HCT116 (cell line): ENCODE measurements at regions not wholly inside any gene's neighbourhood (a gene's known extent, or its start where the extent isn't known, plus 50 kb on each side); places are given as distances from the start of the nearest gene placed in this dataset.

ENCODE experiments used
- ATAC-seq: fragments of 200-7000 bp; cut with Tn5 transposase; 2 replicates; pipeline ENCODE4 v1.9.1; 2020; ENCODE audit warnings: mild to moderate bottlenecking, moderate library complexity
- BruUV-seq: library from RNA; stranded (reverse); fragments of 400-500 nt; replicated peaks from 2 replicates; lab custom pipeline; 2021; lab: Mats Ljungman, UMichigan
- CTCF ChIA-PET: fragments of 300-600 bp; sonication (Branson Sonifier 250); formaldehyde crosslinking; loops from one replicate; lab custom pipeline; 2021; ENCODE audit warnings: antibody characterized with exemption; lab: Charles Lee
- POLR2A ChIA-PET: fragments of 300-600, 350-600 bp; sonication (Branson Sonifier 250); formaldehyde crosslinking; loops from one replicate; lab custom pipeline; 2021; ENCODE audit warnings: antibody characterized with exemption; lab: Charles Lee
- RAD21 ChIA-PET, 2 experiments: fragments of 300-600 bp; sonication (Branson Sonifier 250); formaldehyde crosslinking; loops; one replicate each; lab custom pipeline; 2023; ENCODE audit warnings: low total read pairs in 2 of 2; ENCODE audit not compliant: uncharacterized antibody in 2 of 2, unreplicated experiment in 2 of 2, low non-redundant PET in 1 of 2; lab: Charles Lee
- DNase-seq: peaks from one replicate; pipeline ENCODE4 v3.0.0-alpha.2; 2010; ENCODE audit warnings: low read depth, low spot score
- H2AFZ ChIP-seq: fragments of 200-600 bp; shearing (Covaris generic), sonication (generic); 2 replicates; pipeline ENCODE4 v1.6.1; 2017; ENCODE audit warnings: low read depth, mixed run types, mixed read lengths, antibody characterized with exemption, low read length; ENCODE audit not compliant: poor library complexity, severe bottlenecking
- H3K27ac ChIP-seq: 2 replicates; pipeline ENCODE4 v1.5.1; 2012; ENCODE audit warnings: low read depth, low read length
- H3K27me3 ChIP-seq: fragments of 200-600 bp; sonication (generic); 2 replicates; pipeline ENCODE4 v1.6.1; 2016; ENCODE audit warnings: mixed run types, low read length, mixed read lengths; ENCODE audit not compliant: insufficient read depth
- H3K36me3 ChIP-seq, 2 experiments: fragments of 200-500 bp in 1 of 2; fragments of 200-600 bp in 1 of 2; sonication (Bioruptor generic) in 1 of 2; sonication (generic) in 1 of 2; 2 replicates each; pipeline versions ENCODE4 v1.5.1 to v1.6.1; 2014 to 2016; ENCODE audit warnings: low read length in 2 of 2, inconsistent platforms in 1 of 2, mixed read lengths in 1 of 2, mixed run types in 1 of 2; ENCODE audit not compliant: insufficient read depth in 2 of 2, control insufficient read depth in 1 of 2
- H3K4me1 ChIP-seq, 2 experiments: fragments of 200-600 bp in 1 of 2; sonication (generic) in 1 of 2; 2 replicates each; pipeline versions ENCODE4 v1.5.1 to v1.6.1; 2012 to 2017; ENCODE audit warnings: low read length in 2 of 2, inconsistent platforms in 1 of 2, mild to moderate bottlenecking in 1 of 2, mixed read lengths in 1 of 2, mixed run types in 1 of 2, moderate library complexity in 1 of 2; ENCODE audit not compliant: insufficient read depth in 2 of 2, control insufficient read depth in 1 of 2
- H3K4me2 ChIP-seq: fragments of 200-600 bp; sonication (generic); 2 replicates; pipeline ENCODE4 v1.6.1; 2017; ENCODE audit warnings: mixed run types, low read length, mixed read lengths
- H3K4me3 ChIP-seq, 2 experiments: fragments of 200-600 bp in 1 of 2; sonication (generic) in 1 of 2; replicated peaks in 1 of 2; 2 replicates each; pipeline ENCODE4 v1.5.1; 2011 to 2016; ENCODE audit warnings: low read length in 2 of 2, control low read depth in 1 of 2, low read depth in 1 of 2, mild to moderate bottlenecking in 1 of 2, mixed read lengths in 1 of 2, mixed run types in 1 of 2
- H3K79me2 ChIP-seq: fragments of 200-600 bp; sonication (generic); 2 replicates; pipeline ENCODE4 v1.6.1; 2017; ENCODE audit warnings: mild to moderate bottlenecking, mixed run types, low read length, moderate library complexity, mixed read lengths; ENCODE audit not compliant: insufficient read depth
- H3K9ac ChIP-seq: fragments of 200-600 bp; sonication (generic); 2 replicates; pipeline ENCODE4 v1.6.1; 2016; ENCODE audit warnings: low read length, mixed read lengths
- H3K9me2 ChIP-seq: fragments of 200-600 bp; sonication (generic), shearing (Covaris generic); 2 replicates; pipeline ENCODE4 v1.6.1; 2017; ENCODE audit warnings: mixed run types, mild to moderate bottlenecking, moderate library complexity; ENCODE audit not compliant: insufficient read depth
- H3K9me3 ChIP-seq, 2 experiments: fragments of 200-500 bp in 1 of 2; fragments of 200-600 bp in 1 of 2; sonication (Bioruptor generic) in 1 of 2; sonication (generic) in 1 of 2; 2 replicates each; pipeline ENCODE4 v1.6.1; 2014 to 2017; ENCODE audit warnings: low read length in 2 of 2, mixed read lengths in 2 of 2, inconsistent platforms in 1 of 2, low read depth in 1 of 2, mild to moderate bottlenecking in 1 of 2, mixed run types in 1 of 2, moderate library complexity in 1 of 2; ENCODE audit not compliant: control insufficient read depth in 1 of 2, insufficient read depth in 1 of 2
- H4K20me1 ChIP-seq: fragments of 200-600 bp; sonication (generic), shearing (Covaris generic); 2 replicates; pipeline ENCODE4 v1.6.1; 2017; ENCODE audit warnings: mixed run types, mild to moderate bottlenecking, moderate library complexity; ENCODE audit not compliant: insufficient read depth
- CBX3 ChIP-seq: IDR thresholded peaks from 2 replicates; pipeline ENCODE4 v1.6.1; 2012; ENCODE audit warnings: low read depth
- CEBPB ChIP-seq: IDR thresholded peaks from 2 replicates; pipeline ENCODE4 v1.6.1; 2012; ENCODE audit warnings: low read depth
- CTCF ChIP-seq, 3 experiments: fragments of 200-600 bp in 1 of 3; sonication (generic) in 1 of 3; IDR thresholded peaks in 2 of 3; conservative IDR thresholded peaks in 1 of 3; 2 replicates each; pipeline ENCODE4 v1.5.1; 2012 to 2017; ENCODE audit warnings: low read depth in 2 of 3, low read length in 2 of 3, antibody characterized with exemption in 1 of 3, borderline replicate concordance in 1 of 3, control low read depth in 1 of 3, mild to moderate bottlenecking in 1 of 3, mixed read lengths in 1 of 3, mixed run types in 1 of 3, moderate library complexity in 1 of 3; ENCODE audit not compliant: insufficient read depth in 1 of 3
- ELF1 ChIP-seq: IDR thresholded peaks from 2 replicates; pipeline ENCODE4 v1.6.1; 2012; ENCODE audit warnings: low read depth, borderline replicate concordance
- EZH2 ChIP-seq: fragments of 200-600 bp; sonication (generic); IDR thresholded peaks from 2 replicates; pipeline ENCODE4 v1.6.1; 2017; ENCODE audit warnings: antibody characterized with exemption, mixed run types
- EZH2phosphoT487 ChIP-seq: fragments of 200-600 bp; IDR thresholded peaks from 2 replicates; pipeline ENCODE4 v1.6.1; 2018; ENCODE audit warnings: antibody characterized with exemption, borderline replicate concordance
- JUND ChIP-seq: IDR thresholded peaks from 2 replicates; pipeline ENCODE4 v1.6.1; 2012
- POLR2A ChIP-seq: IDR thresholded peaks from 2 replicates; pipeline ENCODE4 v1.7.0; 2011; ENCODE audit warnings: borderline replicate concordance; ENCODE audit not compliant: insufficient read depth, insufficient read length; ENCODE audit errors: extremely low read depth
- TCF7L2 ChIP-seq: IDR thresholded peaks from 2 replicates; pipeline ENCODE4 v1.7.0; 2011; ENCODE audit warnings: borderline replicate concordance, inconsistent platforms; ENCODE audit not compliant: insufficient read depth, insufficient read length; ENCODE audit errors: extremely low read depth
- ZFX ChIP-seq: fragments of 450-650 bp; IDR thresholded peaks from 2 replicates; pipeline ENCODE4 v1.6.1; 2017
- ZNF274 ChIP-seq: fragments of 200-500 bp; sonication (Bioruptor generic); IDR thresholded peaks from 2 replicates; pipeline ENCODE4 v1.6.1; 2014; ENCODE audit warnings: mild to moderate bottlenecking, low read depth, low read length, inconsistent platforms
- intact Hi-C: fragments of 100-400 bp; cut with micrococcal nuclease; formaldehyde crosslinking; loops from 2 replicates; pipeline ENCODE4 v1.10.0; 2022
- TF ChIP-seq, protein P1 (sequence below): IDR thresholded peaks from 2 replicates; pipeline ENCODE4 v1.6.1; 2012; ENCODE audit warnings: low read depth

DNA sequence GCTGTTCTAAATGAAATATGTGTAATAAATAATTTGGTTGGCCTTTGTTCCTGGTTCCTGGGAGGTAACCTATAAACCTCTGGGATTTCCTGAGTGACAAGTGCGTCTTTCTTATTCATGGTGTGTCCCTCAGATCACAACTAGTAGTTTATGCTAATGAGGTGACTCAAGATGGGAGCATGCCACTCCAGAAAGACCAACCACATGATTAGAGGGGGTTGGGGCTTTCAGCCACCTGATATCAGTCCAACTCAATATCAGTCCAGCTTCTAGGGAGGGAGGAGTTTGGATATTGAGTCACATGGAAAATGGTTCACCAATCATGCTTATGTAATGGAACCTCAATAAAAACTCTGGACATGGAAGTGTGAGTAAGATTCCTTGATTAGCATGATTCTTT is 96.6 kb downstream of the QPCT start:
- DNase-seq: no peak
- CTCF ChIA-PET: no interaction called here
- RAD21 ChIA-PET: no interaction called here
- H3K9ac ChIP-seq: no peak overlapping the region
- H4K20me1 ChIP-seq: no peaks in the 10 kb centered on the region
- H3K4me1 ChIP-seq: no peaks in the 10 kb centered on the region
- no peak overlapping the region for H3K4me2 ChIP-seq
- intact Hi-C loops: no loop called here
- TF ChIP-seq ZFX (no peak), CTCF (IDR thresholded peaks at IDR 0.05 in 2 of 3, conservative IDR thresholded peaks at IDR 0.05 in 1 of 3; ENCODE audit: borderline replicate concordance in 1 of 3, insufficient read depth in 1 of 3, low read depth in 2 of 3, low read length in 2 of 3) (no peak), ELF1 (no peak), POLR2A (no peak)
- TF ChIP-seq, all 23 proteins: peak for 0
- no peak overlapping the region for H3K4me3 ChIP-seq
- POLR2A ChIA-PET: interaction anchor here (0.7 kb wide), 1 partner anchor 1041 kb away, joined by 3 read pairs; no protein-coding TSS in a partner anchor
- no TSS peak for BruUV-seq
- no peaks in the 10 kb centered on the region for H3K36me3 ChIP-seq
- H3K9me3 ChIP-seq: no peaks in the 10 kb centered on the region
- no peak overlapping the region for H2AFZ ChIP-seq
- H3K79me2 ChIP-seq: no peaks in the 10 kb centered on the region
- H3K9me2 ChIP-seq: no peaks in the 10 kb centered on the region
- ATAC-seq: no peak
- H3K27me3 ChIP-seq: no peaks in the 10 kb centered on the region
- H3K27ac ChIP-seq: no peak overlapping the region

DNA sequence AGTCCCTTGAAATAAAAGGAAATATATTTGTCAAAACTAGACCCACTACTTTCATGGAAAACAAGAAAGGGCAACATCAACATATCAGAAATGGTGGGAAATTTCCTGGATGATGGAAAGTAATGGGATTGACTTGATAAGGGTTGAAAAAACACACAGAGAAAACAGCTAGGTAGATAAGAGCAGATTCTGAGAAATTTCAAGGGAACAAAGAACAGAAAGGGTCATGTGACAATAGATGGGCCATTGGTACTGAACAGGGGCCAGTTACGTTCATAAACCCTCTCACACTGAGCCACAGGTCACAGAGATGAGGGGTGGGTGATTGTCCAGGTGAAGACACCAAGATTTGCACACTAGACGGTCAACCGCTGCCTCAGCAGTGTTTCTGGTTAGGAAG is 98.7 kb downstream of the QPCT start:
- Histone ChIP-seq H3K9me3 (no peaks in the 10 kb centered on the region), H3K36me3 (no peaks in the 10 kb centered on the region), H2AFZ (no peak overlapping the region), H3K9ac (no peak overlapping the region), H3K4me2 (no peak overlapping the region), H3K4me1 (no peaks in the 10 kb centered on the region), H3K79me2 (no peaks in the 10 kb centered on the region), H3K9me2 (no peaks in the 10 kb centered on the region), H3K4me3 (no peak overlapping the region), H4K20me1 (no peaks in the 10 kb centered on the region), H3K27ac (no peak overlapping the region), H3K27me3 (no peaks in the 10 kb centered on the region)
- ChIA-PET POLR2A (no interaction called here), CTCF (no interaction called here), RAD21 (no interaction called here)
- no TSS peak for BruUV-seq
- ATAC-seq (no peak), DNase-seq (no peak)
- TF ChIP-seq POLR2A: no peak
- TF ChIP-seq ZNF274: no peak
- TF ChIP-seq, protein P1, sequence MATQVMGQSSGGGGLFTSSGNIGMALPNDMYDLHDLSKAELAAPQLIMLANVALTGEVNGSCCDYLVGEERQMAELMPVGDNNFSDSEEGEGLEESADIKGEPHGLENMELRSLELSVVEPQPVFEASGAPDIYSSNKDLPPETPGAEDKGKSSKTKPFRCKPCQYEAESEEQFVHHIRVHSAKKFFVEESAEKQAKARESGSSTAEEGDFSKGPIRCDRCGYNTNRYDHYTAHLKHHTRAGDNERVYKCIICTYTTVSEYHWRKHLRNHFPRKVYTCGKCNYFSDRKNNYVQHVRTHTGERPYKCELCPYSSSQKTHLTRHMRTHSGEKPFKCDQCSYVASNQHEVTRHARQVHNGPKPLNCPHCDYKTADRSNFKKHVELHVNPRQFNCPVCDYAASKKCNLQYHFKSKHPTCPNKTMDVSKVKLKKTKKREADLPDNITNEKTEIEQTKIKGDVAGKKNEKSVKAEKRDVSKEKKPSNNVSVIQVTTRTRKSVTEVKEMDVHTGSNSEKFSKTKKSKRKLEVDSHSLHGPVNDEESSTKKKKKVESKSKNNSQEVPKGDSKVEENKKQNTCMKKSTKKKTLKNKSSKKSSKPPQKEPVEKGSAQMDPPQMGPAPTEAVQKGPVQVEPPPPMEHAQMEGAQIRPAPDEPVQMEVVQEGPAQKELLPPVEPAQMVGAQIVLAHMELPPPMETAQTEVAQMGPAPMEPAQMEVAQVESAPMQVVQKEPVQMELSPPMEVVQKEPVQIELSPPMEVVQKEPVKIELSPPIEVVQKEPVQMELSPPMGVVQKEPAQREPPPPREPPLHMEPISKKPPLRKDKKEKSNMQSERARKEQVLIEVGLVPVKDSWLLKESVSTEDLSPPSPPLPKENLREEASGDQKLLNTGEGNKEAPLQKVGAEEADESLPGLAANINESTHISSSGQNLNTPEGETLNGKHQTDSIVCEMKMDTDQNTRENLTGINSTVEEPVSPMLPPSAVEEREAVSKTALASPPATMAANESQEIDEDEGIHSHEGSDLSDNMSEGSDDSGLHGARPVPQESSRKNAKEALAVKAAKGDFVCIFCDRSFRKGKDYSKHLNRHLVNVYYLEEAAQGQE: no peak
- TF ChIP-seq TCF7L2: no peak
- TF ChIP-seq JUND: no peak
- TF ChIP-seq CBX3: no peak
- TF ChIP-seq EZH2: no peak
- TF ChIP-seq ELF1: no peak
- TF ChIP-seq EZH2phosphoT487: no peak
- no peak for TF ChIP-seq CEBPB
- intact Hi-C loops: no loop called here
